Upper lobe of left lung (tissue), 4 donors: ENCODE measurements at regions not wholly inside any gene's neighbourhood (a gene's known extent, or its start where the extent isn't known, plus 50 kb on each side); places are given as distances from the start of the nearest gene placed in this dataset.

Experiments
- POLR2A ChIP-seq, 4 donors: fragments of 450-650 bp; IDR thresholded peaks; one replicate each; pipeline ENCODE4 v1.5.1; 2016 to 2017; ENCODE audit warnings: antibody characterized with exemption in 4 of 4, mild to moderate bottlenecking in 2 of 4
- POLR2AphosphoS5 ChIP-seq, 2 donors: sonication (generic); formaldehyde crosslinking; IDR thresholded peaks; one replicate each; pipeline ENCODE4 v1.5.1; 2017; ENCODE audit warnings: antibody characterized with exemption in 2 of 2

DNA sequence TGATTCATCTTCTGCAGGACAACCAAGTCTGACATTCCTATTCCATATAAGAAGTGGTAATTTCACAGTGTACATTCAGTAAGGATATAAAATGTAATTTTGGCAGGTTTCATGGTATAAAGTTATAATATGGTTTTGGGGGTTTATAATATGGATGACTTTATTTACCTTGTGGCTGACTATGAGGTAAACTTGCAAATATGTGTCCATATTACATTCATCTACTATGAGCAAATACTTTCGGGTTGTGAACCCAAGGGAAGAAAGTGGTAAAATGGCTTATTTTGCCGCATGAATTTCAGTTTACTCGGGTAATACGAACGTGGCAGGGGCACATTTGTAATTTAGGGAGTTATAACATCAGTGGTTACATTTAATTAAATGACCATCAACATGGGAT lies 86.7 kb upstream of the TNFSF11 start:
- TF ChIP-seq POLR2A (IDR thresholded peaks at IDR 0.05) (no peak), POLR2AphosphoS5 (IDR thresholded peaks at IDR 0.05) (no peak)
